ENCODE measurements at regions not wholly inside any gene's neighbourhood (a gene's known extent, or its start where the extent isn't known, plus 50 kb on each side); places are given as distances from the start of the nearest gene placed in this dataset.

- H3K4me1 ChIP-seq (ENCODE audit: control insufficient read depth in 1 of 2, insufficient read depth in 2 of 2, low read length in 2 of 2), result no peaks in the 10 kb centered on the region
- no peaks in the 10 kb centered on the region for H3K27me3 ChIP-seq (ENCODE audit: low read depth, low read length)
- no peak overlapping the region for H3K4me3 ChIP-seq (ENCODE audit: low read depth in 1 of 2, low read length in 2 of 2)
- H3K36me3 ChIP-seq (ENCODE audit: control insufficient read depth in 1 of 2, insufficient read depth in 2 of 2, low read length in 2 of 2), result no peaks in the 10 kb centered on the region
- H3K27ac ChIP-seq (ENCODE audit: low read length), result no peak overlapping the region
- H3K9me3 ChIP-seq (ENCODE audit: control insufficient read depth in 1 of 2, low read length in 2 of 2), result no peaks in the 10 kb centered on the region
Observed at GRCh38 chr12:111256629-111257434, 112.1 kb downstream of the PHETA1 start.

- no peaks in the 10 kb centered on the region for H3K36me3 ChIP-seq (ENCODE audit: control insufficient read depth in 1 of 2, insufficient read depth in 2 of 2, low read length in 2 of 2)
Observed at GRCh38 chr12:111255261-111255660, 113.6 kb downstream of the PHETA1 start.

GRCh38 chr12:111254106-111254505 is 114.8 kb downstream of the PHETA1 start:
- H3K27me3 ChIP-seq (ENCODE audit: low read depth, low read length), result no peaks in the 10 kb centered on the region
- H3K36me3 ChIP-seq (ENCODE audit: control insufficient read depth in 1 of 2, insufficient read depth in 2 of 2, low read length in 2 of 2), result no peaks in the 10 kb centered on the region
- no peaks in the 10 kb centered on the region for H3K9me3 ChIP-seq (ENCODE audit: control insufficient read depth in 1 of 2, low read length in 2 of 2)
- H3K4me1 ChIP-seq (ENCODE audit: control insufficient read depth in 1 of 2, insufficient read depth in 2 of 2, low read length in 2 of 2), result no peaks in the 10 kb centered on the region
- H3K27ac ChIP-seq (ENCODE audit: low read length), result no peak overlapping the region
- no peak overlapping the region for H3K4me3 ChIP-seq (ENCODE audit: low read depth in 1 of 2, low read length in 2 of 2)

More at GRCh38 chr12:111255261-111255660, 113.6 kb downstream of the PHETA1 start:
- no peaks in the 10 kb centered on the region for H3K27me3 ChIP-seq (ENCODE audit: low read depth, low read length)
- H3K4me1 ChIP-seq (ENCODE audit: control insufficient read depth in 1 of 2, insufficient read depth in 2 of 2, low read length in 2 of 2), result no peaks in the 10 kb centered on the region
- no peak overlapping the region for H3K4me3 ChIP-seq (ENCODE audit: low read depth in 1 of 2, low read length in 2 of 2)
- H3K27ac ChIP-seq (ENCODE audit: low read length), result no peak overlapping the region
- no peaks in the 10 kb centered on the region for H3K9me3 ChIP-seq (ENCODE audit: control insufficient read depth in 1 of 2, low read length in 2 of 2)

GRCh38 chr12:111253213-111253612 is 115.7 kb downstream of the PHETA1 start:
- Histone ChIP-seq H3K4me3 (ENCODE audit: low read depth in 1 of 2, low read length in 2 of 2) (no peak overlapping the region), H3K9me3 (ENCODE audit: control insufficient read depth in 1 of 2, low read length in 2 of 2) (no peaks in the 10 kb centered on the region), H3K4me1 (ENCODE audit: control insufficient read depth in 1 of 2, insufficient read depth in 2 of 2, low read length in 2 of 2) (peaks cover 0 to 2% of the 10 kb centered on the region in 2 donors), H3K27ac (ENCODE audit: low read length) (no peak overlapping the region), H3K27me3 (ENCODE audit: low read depth, low read length) (no peaks in the 10 kb centered on the region), H3K36me3 (ENCODE audit: control insufficient read depth in 1 of 2, insufficient read depth in 2 of 2, low read length in 2 of 2) (no peaks in the 10 kb centered on the region)

GRCh38 chr12:111251787-111252186 is 117.1 kb downstream of the PHETA1 start:
- Histone ChIP-seq H3K4me3 (ENCODE audit: low read depth in 1 of 2, low read length in 2 of 2) (no peak overlapping the region), H3K27me3 (ENCODE audit: low read depth, low read length) (no peaks in the 10 kb centered on the region), H3K36me3 (ENCODE audit: control insufficient read depth in 1 of 2, insufficient read depth in 2 of 2, low read length in 2 of 2) (no peaks in the 10 kb centered on the region), H3K4me1 (ENCODE audit: control insufficient read depth in 1 of 2, insufficient read depth in 2 of 2, low read length in 2 of 2) (peaks cover 0 to 3% of the 10 kb centered on the region in 2 donors), H3K27ac (ENCODE audit: low read length) (no peak overlapping the region), H3K9me3 (ENCODE audit: control insufficient read depth in 1 of 2, low read length in 2 of 2) (peaks cover 0 to under 1% of the 10 kb centered on the region in 2 donors)

GRCh38 chr12:111251058-111251730 is 117.7 kb downstream of the PHETA1 start:
- Histone ChIP-seq H3K4me3 (ENCODE audit: low read depth in 1 of 2, low read length in 2 of 2) (no peak overlapping the region), H3K27me3 (ENCODE audit: low read depth, low read length) (no peaks in the 10 kb centered on the region), H3K27ac (ENCODE audit: low read length) (no peak overlapping the region), H3K36me3 (ENCODE audit: control insufficient read depth in 1 of 2, insufficient read depth in 2 of 2, low read length in 2 of 2) (no peaks in the 10 kb centered on the region), H3K4me1 (ENCODE audit: control insufficient read depth in 1 of 2, insufficient read depth in 2 of 2, low read length in 2 of 2) (peaks cover 0 to 3% of the 10 kb centered on the region in 2 donors), H3K9me3 (ENCODE audit: control insufficient read depth in 1 of 2, low read length in 2 of 2) (peaks cover 0 to 4% of the 10 kb centered on the region in 2 donors)

- Histone ChIP-seq H3K36me3 (ENCODE audit: control insufficient read depth in 1 of 2, insufficient read depth in 2 of 2, low read length in 2 of 2) (no peaks in the 10 kb centered on the region), H3K9me3 (ENCODE audit: control insufficient read depth in 1 of 2, low read length in 2 of 2) (peaks cover 0 to 13% of the 10 kb centered on the region in 2 donors), H3K4me1 (ENCODE audit: control insufficient read depth in 1 of 2, insufficient read depth in 2 of 2, low read length in 2 of 2) (peaks cover 0 to 3% of the 10 kb centered on the region in 2 donors), H3K27ac (ENCODE audit: low read length) (no peak overlapping the region), H3K4me3 (ENCODE audit: low read depth in 1 of 2, low read length in 2 of 2) (no peak overlapping the region), H3K27me3 (ENCODE audit: low read depth, low read length) (no peaks in the 10 kb centered on the region)
Observed at GRCh38 chr12:111250251-111250881, 118.5 kb downstream of the PHETA1 start.

GRCh38 chr12:111249757-111250156 is 119.1 kb downstream of the PHETA1 start:
- Histone ChIP-seq H3K27me3 (ENCODE audit: low read depth, low read length) (no peaks in the 10 kb centered on the region), H3K27ac (ENCODE audit: low read length) (no peak overlapping the region), H3K36me3 (ENCODE audit: control insufficient read depth in 1 of 2, insufficient read depth in 2 of 2, low read length in 2 of 2) (no peaks in the 10 kb centered on the region), H3K4me1 (ENCODE audit: control insufficient read depth in 1 of 2, insufficient read depth in 2 of 2, low read length in 2 of 2) (peaks cover 0 to 3% of the 10 kb centered on the region in 2 donors), H3K9me3 (ENCODE audit: control insufficient read depth in 1 of 2, low read length in 2 of 2) (peaks cover 0 to 14% of the 10 kb centered on the region in 2 donors), H3K4me3 (ENCODE audit: low read depth in 1 of 2, low read length in 2 of 2) (no peak overlapping the region)

GRCh38 chr12:111249018-111249370 is 119.9 kb downstream of the PHETA1 start:
- Histone ChIP-seq H3K27ac (ENCODE audit: low read length) (no peak overlapping the region), H3K9me3 (ENCODE audit: control insufficient read depth in 1 of 2, low read length in 2 of 2) (peaks cover 5 to 21% of the 10 kb centered on the region in 2 donors), H3K36me3 (ENCODE audit: control insufficient read depth in 1 of 2, insufficient read depth in 2 of 2, low read length in 2 of 2) (no peaks in the 10 kb centered on the region), H3K4me1 (ENCODE audit: control insufficient read depth in 1 of 2, insufficient read depth in 2 of 2, low read length in 2 of 2) (peaks cover 0 to 3% of the 10 kb centered on the region in 2 donors), H3K4me3 (ENCODE audit: low read depth in 1 of 2, low read length in 2 of 2) (no peak overlapping the region), H3K27me3 (ENCODE audit: low read depth, low read length) (no peaks in the 10 kb centered on the region)

- Histone ChIP-seq H3K27me3 (ENCODE audit: low read depth, low read length) (no peaks in the 10 kb centered on the region), H3K4me1 (ENCODE audit: control insufficient read depth in 1 of 2, insufficient read depth in 2 of 2, low read length in 2 of 2) (peaks cover 0 to 3% of the 10 kb centered on the region in 2 donors)
Observed at GRCh38 chr12:111248236-111249017, 120.5 kb downstream of the PHETA1 start.

More at GRCh38 chr12:111248236-111249017, 120.5 kb downstream of the PHETA1 start:
- Histone ChIP-seq H3K9me3 (ENCODE audit: control insufficient read depth in 1 of 2, low read length in 2 of 2) (peaks cover 8 to 22% of the 10 kb centered on the region in 2 donors), H3K36me3 (ENCODE audit: control insufficient read depth in 1 of 2, insufficient read depth in 2 of 2, low read length in 2 of 2) (no peaks in the 10 kb centered on the region), H3K4me3 (ENCODE audit: low read depth in 1 of 2, low read length in 2 of 2) (no peak overlapping the region), H3K27ac (ENCODE audit: low read length) (no peak overlapping the region)

Data from muscle layer of duodenum (tissue), 2 donors.